Duodenal mucosa (tissue), 2 donors: ENCODE measurements at regions not wholly inside any gene's neighbourhood (a gene's known extent, or its start where the extent isn't known, plus 50 kb on each side); places are given as distances from the start of the nearest gene placed in this dataset.

Experiments
- H3K27ac ChIP-seq: one replicate; pipeline ENCODE4 v1.7.0; 2013; ENCODE audit warnings: low read depth, low read length
- H3K27me3 ChIP-seq, 2 donors: one replicate each; pipeline ENCODE4 v1.7.0; 2013; ENCODE audit warnings: low read length in 2 of 2, control low read depth in 1 of 2; ENCODE audit not compliant: insufficient read depth in 2 of 2, control insufficient read depth in 1 of 2
- H3K36me3 ChIP-seq, 2 donors: one replicate each; pipeline ENCODE4 v1.7.0; 2013; ENCODE audit warnings: low read length in 2 of 2, control low read depth in 1 of 2; ENCODE audit not compliant: insufficient read depth in 2 of 2, control insufficient read depth in 1 of 2
- H3K4me1 ChIP-seq, 2 donors: one replicate each; pipeline ENCODE4 v1.7.0; 2013; ENCODE audit warnings: low read length in 2 of 2, control low read depth in 1 of 2; ENCODE audit not compliant: insufficient read depth in 2 of 2, control insufficient read depth in 1 of 2
- H3K4me3 ChIP-seq, 2 donors: one replicate each; pipeline ENCODE4 v1.7.0; 2013; ENCODE audit warnings: low read length in 2 of 2, low read depth in 1 of 2
- H3K9ac ChIP-seq, 2 donors: one replicate each; pipeline ENCODE4 v1.7.0; 2013; ENCODE audit warnings: low read length in 2 of 2, low read depth in 1 of 2
- H3K9me3 ChIP-seq, 2 donors: one replicate each; pipeline ENCODE4 v1.7.0; 2013; ENCODE audit warnings: low read length in 2 of 2, control low read depth in 1 of 2; ENCODE audit not compliant: control insufficient read depth in 1 of 2

GRCh38 chr2:3128786-3129185, 248.8 kb downstream of the EIPR1 start:
- H3K27me3 ChIP-seq, result no peaks in the 10 kb centered on the region
- H3K4me3 ChIP-seq, result no peak overlapping the region
- H3K4me1 ChIP-seq, result no peaks in the 10 kb centered on the region
- H3K9ac ChIP-seq, result no peak overlapping the region
- H3K9me3 ChIP-seq, result no peaks in the 10 kb centered on the region
- H3K27ac ChIP-seq, result no peak overlapping the region
- no peaks in the 10 kb centered on the region for H3K36me3 ChIP-seq

- Histone ChIP-seq H3K27me3 (no peaks in the 10 kb centered on the region), H3K9me3 (no peaks in the 10 kb centered on the region), H3K36me3 (no peaks in the 10 kb centered on the region), H3K4me1 (no peaks in the 10 kb centered on the region), H3K9ac (no peak overlapping the region), H3K27ac (no peak overlapping the region), H3K4me3 (no peak overlapping the region)
These were observed 249.9 kb downstream of the EIPR1 start for GRCh38 chr2:3127710-3128109.

- no peak overlapping the region for H3K4me3 ChIP-seq
- H3K9ac ChIP-seq, result no peak overlapping the region
- H3K4me1 ChIP-seq, result no peaks in the 10 kb centered on the region
- no peaks in the 10 kb centered on the region for H3K27me3 ChIP-seq
- no peaks in the 10 kb centered on the region for H3K36me3 ChIP-seq
- H3K27ac ChIP-seq, result no peak overlapping the region
- no peaks in the 10 kb centered on the region for H3K9me3 ChIP-seq
These were observed 250.6 kb downstream of the EIPR1 start for GRCh38 chr2:3126911-3127621.

GRCh38 chr2:3126171-3126910, 251.3 kb downstream of the EIPR1 start:
- Histone ChIP-seq H3K9ac (no peak overlapping the region), H3K36me3 (no peaks in the 10 kb centered on the region), H3K9me3 (no peaks in the 10 kb centered on the region), H3K27me3 (no peaks in the 10 kb centered on the region), H3K4me3 (no peak overlapping the region), H3K4me1 (no peaks in the 10 kb centered on the region), H3K27ac (no peak overlapping the region)

GRCh38 chr2:3125761-3126130, 251.9 kb downstream of the EIPR1 start:
- Histone ChIP-seq H3K27me3 (no peaks in the 10 kb centered on the region), H3K9ac (no peak overlapping the region), H3K27ac (no peak overlapping the region), H3K4me1 (no peaks in the 10 kb centered on the region), H3K4me3 (no peak overlapping the region), H3K9me3 (no peaks in the 10 kb centered on the region), H3K36me3 (no peaks in the 10 kb centered on the region)

- H3K27me3 ChIP-seq, result no peaks in the 10 kb centered on the region
- H3K27ac ChIP-seq, result no peak overlapping the region
- H3K4me3 ChIP-seq, result no peak overlapping the region
- H3K9ac ChIP-seq, result no peak overlapping the region
- H3K9me3 ChIP-seq, result no peaks in the 10 kb centered on the region
- H3K36me3 ChIP-seq, result no peaks in the 10 kb centered on the region
- no peaks in the 10 kb centered on the region for H3K4me1 ChIP-seq
These were observed 252.4 kb downstream of the EIPR1 start for GRCh38 chr2:3125001-3125760.

- Histone ChIP-seq H3K4me3 (no peak overlapping the region), H3K27me3 (no peaks in the 10 kb centered on the region), H3K9ac (no peak overlapping the region), H3K9me3 (no peaks in the 10 kb centered on the region), H3K36me3 (no peaks in the 10 kb centered on the region), H3K4me1 (no peaks in the 10 kb centered on the region), H3K27ac (no peak overlapping the region)
These were observed 255.1 kb downstream of the EIPR1 start for GRCh38 chr2:3122525-3122924.

- H3K9ac ChIP-seq, result no peak overlapping the region
These were observed 256.0 kb downstream of the EIPR1 start for GRCh38 chr2:3121601-3122000.

GRCh38 chr2:3117650-3118216, 259.9 kb downstream of the EIPR1 start:
- no peaks in the 10 kb centered on the region for H3K36me3 ChIP-seq
- no peaks in the 10 kb centered on the region for H3K27me3 ChIP-seq
- no peak overlapping the region for H3K27ac ChIP-seq

More at GRCh38 chr2:3121601-3122000, 256.0 kb downstream of the EIPR1 start:
- Histone ChIP-seq H3K4me3 (no peak overlapping the region), H3K27me3 (no peaks in the 10 kb centered on the region), H3K27ac (no peak overlapping the region), H3K36me3 (no peaks in the 10 kb centered on the region), H3K9me3 (no peaks in the 10 kb centered on the region), H3K4me1 (no peaks in the 10 kb centered on the region)

GRCh38 chr2:3116371-3116770, 261.2 kb downstream of the EIPR1 start:
- H3K4me3 ChIP-seq, result no peak overlapping the region

More at GRCh38 chr2:3117650-3118216, 259.9 kb downstream of the EIPR1 start:
- no peak overlapping the region for H3K9ac ChIP-seq
- no peak overlapping the region for H3K4me3 ChIP-seq
- H3K9me3 ChIP-seq, result no peaks in the 10 kb centered on the region
- H3K4me1 ChIP-seq, result no peaks in the 10 kb centered on the region

More at GRCh38 chr2:3116371-3116770, 261.2 kb downstream of the EIPR1 start:
- H3K36me3 ChIP-seq, result no peaks in the 10 kb centered on the region
- no peak overlapping the region for H3K9ac ChIP-seq
- no peaks in the 10 kb centered on the region for H3K27me3 ChIP-seq
- no peaks in the 10 kb centered on the region for H3K4me1 ChIP-seq
- no peak overlapping the region for H3K27ac ChIP-seq
- H3K9me3 ChIP-seq, result no peaks in the 10 kb centered on the region
